H1 (cell line): ENCODE measurements at regions not wholly inside any gene's neighbourhood (a gene's known extent, or its start where the extent isn't known, plus 50 kb on each side); places are given as distances from the start of the nearest gene placed in this dataset.

Experiments used
- CTCF ChIA-PET: fragments of 300-600 bp; sonication (Branson Sonifier 250); formaldehyde crosslinking; loops from one replicate; lab custom pipeline; 2021; ENCODE audit not compliant: partially characterized antibody; lab: Charles Lee
- POLR2A ChIA-PET: fragments of 300-600 bp; sonication (Branson Sonifier 250); formaldehyde crosslinking; loops from one replicate; lab custom pipeline; 2021; ENCODE audit warnings: inconsistent platforms; ENCODE audit not compliant: partially characterized antibody; lab: Charles Lee
- DNase-seq, 2 experiments: peaks; one replicate each; pipeline versions ENCODE4 v3.0.0 to v3.0.0-alpha.2; 2010 to 2022; ENCODE audit warnings: low spot score in 2 of 2, low read depth in 1 of 2, mixed read lengths in 1 of 2
- FAIRE-seq: peaks from 2 replicates; lab custom pipeline; 2011; peaks lifted over from hg19 to GRCh38; lab: Jason Lieb, UNC
- H2AFZ ChIP-seq: 2 replicates; pipeline ENCODE4 v1.8.1; 2012; ENCODE audit warnings: low read length, inconsistent platforms
- H2AK5ac ChIP-seq: 2 replicates; pipeline ENCODE4 v1.6.1; 2013; ENCODE audit warnings: low read depth, low read length
- H2BK120ac ChIP-seq: replicated peaks from 2 replicates; pipeline ENCODE3; 2013; ENCODE audit warnings: low read depth, low read length, inconsistent platforms
- H2BK12ac ChIP-seq: 2 replicates; pipeline ENCODE4 v1.6.1; 2013; ENCODE audit warnings: low read depth, low read length
- H2BK15ac ChIP-seq: 2 replicates; pipeline ENCODE4 v1.6.1; 2013; ENCODE audit warnings: low read length
- H2BK20ac ChIP-seq: 2 replicates; pipeline ENCODE4 v1.6.1; 2013; ENCODE audit warnings: low read length
- H2BK5ac ChIP-seq: 2 replicates; pipeline ENCODE4 v1.6.1; 2013; ENCODE audit warnings: low read depth, low read length
- H3K14ac ChIP-seq: 2 replicates; pipeline ENCODE4 v1.6.1; 2013; ENCODE audit warnings: inconsistent platforms; ENCODE audit not compliant: insufficient read length
- H3K18ac ChIP-seq: 2 replicates; pipeline ENCODE4 v1.6.1; 2013; ENCODE audit warnings: low read length; ENCODE audit errors: extremely low read depth
- H3K23ac ChIP-seq: 2 replicates; pipeline ENCODE4 v1.6.1; 2013; ENCODE audit warnings: inconsistent platforms; ENCODE audit not compliant: insufficient read length
- H3K23me2 ChIP-seq: 2 replicates; pipeline ENCODE4 v1.6.1; 2013; ENCODE audit warnings: low read depth, low read length
- H3K27ac ChIP-seq: 2 replicates; pipeline ENCODE4 v1.6.1; 2011; ENCODE audit warnings: low read depth, low read length, inconsistent platforms
- H3K27me3 ChIP-seq, 4 experiments: replicated peaks in 1 of 4; 1 replicate in 1 of 4; 2 replicates in 3 of 4; pipeline versions ENCODE4 v1.6.1 to v1.8.1; 2011 to 2013; ENCODE audit warnings: low read length in 3 of 4, mild to moderate bottlenecking in 3 of 4, inconsistent platforms in 2 of 4, mixed read lengths in 2 of 4, moderate library complexity in 1 of 4; ENCODE audit not compliant: control insufficient read depth in 3 of 4, insufficient read depth in 3 of 4; ENCODE audit errors: extremely low read depth in 1 of 4
- H3K36me3 ChIP-seq, 4 experiments: 2 replicates each; pipeline versions ENCODE4 v1.6.1 to v1.8.1; 2011 to 2013; ENCODE audit warnings: mild to moderate bottlenecking in 4 of 4, low read length in 3 of 4, moderate library complexity in 2 of 4, control low read depth in 1 of 4, inconsistent platforms in 1 of 4; ENCODE audit not compliant: insufficient read depth in 4 of 4, control insufficient read depth in 2 of 4
- H3K4ac ChIP-seq: replicated peaks from 2 replicates; pipeline ENCODE3; 2013; ENCODE audit warnings: low read length, low read depth, mixed read lengths, inconsistent platforms; ENCODE audit not compliant: insufficient read length
- H3K4me1 ChIP-seq, 4 experiments: replicated peaks in 1 of 4; 1 replicate in 1 of 4; 2 replicates in 3 of 4; pipeline versions ENCODE4 v1.6.1 to v1.8.1; 2011 to 2013; ENCODE audit warnings: low read length in 3 of 4, inconsistent platforms in 2 of 4, mixed read lengths in 1 of 4; ENCODE audit not compliant: insufficient read depth in 4 of 4, control insufficient read depth in 3 of 4
- H3K4me2 ChIP-seq, 2 experiments: 2 replicates each; pipeline versions ENCODE4 v1.6.1 to v1.8.1; 2011 to 2013; ENCODE audit warnings: low read depth in 2 of 2, low read length in 2 of 2, control low read depth in 1 of 2, inconsistent platforms in 1 of 2, mild to moderate bottlenecking in 1 of 2; ENCODE audit not compliant: insufficient read depth in 1 of 2
- H3K4me3 ChIP-seq, 4 experiments: fragments of 200-600, 300-600 bp in 1 of 4; sonication (generic), shearing (Covaris generic), sonication (Bioruptor Twin) in 1 of 4; 2 replicates each; pipeline versions ENCODE4 v1.5.1 to v1.8.1; 2011 to 2016; ENCODE audit warnings: low read length in 4 of 4, low read depth in 3 of 4, control low read depth in 2 of 4, inconsistent platforms in 2 of 4, mild to moderate bottlenecking in 2 of 4, mixed read lengths in 1 of 4, moderate library complexity in 1 of 4; ENCODE audit not compliant: insufficient read depth in 2 of 4; ENCODE audit errors: extremely low read depth in 1 of 4
- H3K56ac ChIP-seq: replicated peaks from 2 replicates; pipeline ENCODE3; 2013; ENCODE audit warnings: low read depth, mild to moderate bottlenecking, mixed read lengths, low read length, inconsistent platforms; ENCODE audit not compliant: insufficient read length
- H3K79me1 ChIP-seq: 2 replicates; pipeline ENCODE4 v1.6.1; 2013; ENCODE audit warnings: low read depth, low read length, control low read depth
- H3K79me2 ChIP-seq, 2 experiments: 2 replicates each; pipeline versions ENCODE4 v1.6.1 to v1.8.1; 2012 to 2013; ENCODE audit warnings: low read length in 2 of 2, mild to moderate bottlenecking in 2 of 2, inconsistent platforms in 1 of 2; ENCODE audit not compliant: insufficient read depth in 2 of 2, control insufficient read depth in 1 of 2
- H3K9ac ChIP-seq, 4 experiments: replicated peaks in 1 of 4; 1 replicate in 1 of 4; 2 replicates in 3 of 4; pipeline versions ENCODE4 v1.6.1 to v1.8.1; 2011 to 2013; ENCODE audit warnings: low read depth in 3 of 4, low read length in 3 of 4, control low read depth in 2 of 4, mild to moderate bottlenecking in 2 of 4, moderate library complexity in 2 of 4, inconsistent platforms in 1 of 4; ENCODE audit errors: extremely low read depth in 1 of 4
- H3K9me3 ChIP-seq, 2 experiments: 2 replicates each; pipeline versions ENCODE4 v1.6.1 to v1.8.1; 2012 to 2013; ENCODE audit warnings: mild to moderate bottlenecking in 2 of 2, moderate library complexity in 2 of 2, control low read depth in 1 of 2, inconsistent platforms in 1 of 2, low read depth in 1 of 2, low read length in 1 of 2, mixed read lengths in 1 of 2; ENCODE audit not compliant: insufficient read depth in 2 of 2
- H4K20me1 ChIP-seq, 2 experiments: replicated peaks in 1 of 2; 2 replicates each; pipeline versions ENCODE3 to v1.8.1; 2011 to 2013; ENCODE audit warnings: inconsistent platforms in 2 of 2, low read length in 2 of 2, mild to moderate bottlenecking in 1 of 2; ENCODE audit not compliant: insufficient read depth in 2 of 2, control insufficient read depth in 1 of 2
- H4K5ac ChIP-seq: 2 replicates; pipeline ENCODE4 v1.6.1; 2013; ENCODE audit warnings: low read length, low read depth, mixed read lengths, inconsistent platforms; ENCODE audit not compliant: insufficient read length
- H4K8ac ChIP-seq: 2 replicates; pipeline ENCODE4 v1.8.0; 2013; ENCODE audit warnings: mild to moderate bottlenecking, moderate library complexity, low read length, inconsistent platforms; ENCODE audit not compliant: insufficient read depth; ENCODE audit errors: extremely low read depth
- H4K91ac ChIP-seq: replicated peaks from 2 replicates; pipeline ENCODE3; 2013; ENCODE audit warnings: low read length, mixed read lengths, inconsistent platforms; ENCODE audit not compliant: insufficient read length
- ATF3 ChIP-seq: IDR thresholded peaks from 2 replicates; pipeline ENCODE4 v1.6.1; 2011; ENCODE audit warnings: low read depth, mild to moderate bottlenecking, low read length; ENCODE audit not compliant: insufficient read depth
- CBX8 ChIP-seq: fragments of 300-800, 300-1000 bp; sonication (generic); IDR thresholded peaks from 2 replicates; pipeline ENCODE4 v1.7.1; 2016; ENCODE audit warnings: low read depth, low read length, borderline replicate concordance
- CHD2 ChIP-seq: IDR thresholded peaks from 2 replicates; pipeline ENCODE4 v1.6.1; 2012; ENCODE audit warnings: low read length, improper control_type of control experiment
- EP300 ChIP-seq, 2 experiments: IDR thresholded peaks; 1 replicate in 1 of 2; 2 replicates in 1 of 2; pipeline ENCODE4 v1.6.1; 2011 to 2012; ENCODE audit warnings: low read depth in 2 of 2, low read length in 2 of 2, mild to moderate bottlenecking in 2 of 2, borderline replicate concordance in 1 of 2, inconsistent platforms in 1 of 2, moderate library complexity in 1 of 2
- GTF2F1 ChIP-seq: IDR thresholded peaks from 2 replicates; pipeline ENCODE4 v1.6.1; 2012; ENCODE audit warnings: low read depth, low read length, improper control_type of control experiment, borderline replicate concordance
- NRF1 ChIP-seq: IDR thresholded peaks from 2 replicates; pipeline ENCODE4 v1.6.1; 2011; ENCODE audit warnings: mild to moderate bottlenecking, low read depth, low read length, improper control_type of control experiment
- RFX5 ChIP-seq: IDR thresholded peaks from 2 replicates; pipeline ENCODE4 v1.6.1; 2011; ENCODE audit warnings: low read depth, low read length, improper control_type of control experiment, borderline replicate concordance
- SAP30 ChIP-seq: fragments of 300-600 bp; sonication (generic); IDR thresholded peaks from 2 replicates; pipeline ENCODE4 v1.7.1; 2012; ENCODE audit warnings: low read length, moderate library complexity, mild to moderate bottlenecking, inconsistent platforms; ENCODE audit not compliant: insufficient read depth, insufficient replicate concordance
- WGBS, 2 experiments: shearing (Covaris generic) in 1 of 2; methylation state at CpG; one replicate each; pipeline versions ENCODE4 v1.1.6 to v1.1.7; 2013 to 2015; ENCODE audit warnings: low lambda C conversion rate in 2 of 2, mixed read lengths in 2 of 2, inconsistent platforms in 1 of 2, low coverage in 1 of 2, missing lambda C conversion rate in 1 of 2; ENCODE audit not compliant: insufficient replicate concordance in 2 of 2, insufficient coverage in 1 of 2, insufficient read length in 1 of 2; ENCODE audit errors: extremely low coverage in 1 of 2, missing lambda C conversion rate in 1 of 2; 5-methylcytosine and 5-hydroxymethylcytosine counted together

GRCh38 chrX:55160685-55161552 lies 59.2 kb upstream of the PAGE5 start:
- H3K79me1 ChIP-seq = no peaks in the 10 kb centered on the region
- H3K23me2 ChIP-seq = peaks cover 4% of the 10 kb centered on the region; the same call in 1 of the 2 replicates
- H3K4me2 ChIP-seq = peak overlapping the region; percentile 51 to 76
- peak; percentile 63 for FAIRE-seq
- peak overlapping the region; percentile 51 to 86 (median 71) for H3K4me3 ChIP-seq
- H3K9me3 ChIP-seq = no peaks in the 10 kb centered on the region
- H3K27me3 ChIP-seq = no peaks in the 10 kb centered on the region
- H3K4ac ChIP-seq = no peak overlapping the region
- ChIA-PET CTCF (no interaction called here), POLR2A (interaction anchor here (1.0 kb wide), 1 partner anchor 10 kb away, joined by 3 read pairs; no protein-coding TSS in a partner anchor)
- H3K27ac ChIP-seq = peak overlapping the region; percentile 70
- peak overlapping the region; percentile 79 for H4K8ac ChIP-seq
- WGBS, 2 experiments = 1% methylated on average over 16 of the region's 63 CpGs; no CpG with 5 or more reads in 1 of the 2 experiments
- no peak overlapping the region for H3K14ac ChIP-seq
- peak overlapping the region; percentile 66 for H4K5ac ChIP-seq
- no peak overlapping the region for H2BK120ac ChIP-seq
- peak; percentile 60 to 76 for DNase-seq
- H3K18ac ChIP-seq = peak overlapping the region; percentile 60
- peak overlapping the region in 3 of 4 experiments; percentile 2 to 51 (median 34); a peak in 5 of 7 replicates for H3K9ac ChIP-seq
- no peak overlapping the region; the same call in 1 of the 2 replicates for H2BK5ac ChIP-seq
- peak overlapping the region; percentile 4 for H3K56ac ChIP-seq
- no peak overlapping the region for H4K91ac ChIP-seq
- H2BK15ac ChIP-seq = no peak overlapping the region
- no peaks in the 10 kb centered on the region for H4K20me1 ChIP-seq
- H2BK12ac ChIP-seq = no peak overlapping the region
- H2BK20ac ChIP-seq = no peak overlapping the region
- H3K4me1 ChIP-seq = 0 out of 7 replicates have a peak, but pooled peaks cover 0 to 2% (median 0%) of the 10 kb centered on the region in 4 experiments
- H3K79me2 ChIP-seq = no peaks in the 10 kb centered on the region
- no peak overlapping the region for H2AK5ac ChIP-seq
- H3K36me3 ChIP-seq = no peaks in the 10 kb centered on the region; a peak in 1 of 8 replicates
- H3K23ac ChIP-seq = no peak overlapping the region
- H2AFZ ChIP-seq = peak overlapping the region; percentile 86
- TF ChIP-seq SAP30 (no peak), NRF1 (peak; percentile 44; the same call in 1 of the 2 replicates), RFX5 (no peak), GTF2F1 (no peak), CHD2 (no peak), ATF3 (no peak), EP300 (IDR thresholded peaks at IDR 0.05; ENCODE audit: borderline replicate concordance in 1 of 2, low read depth in 2 of 2, low read length in 2 of 2) (no peak), CBX8 (no peak)
